Suprapubic skin (tissue), 4 donors: ENCODE measurements at regions not wholly inside any gene's neighbourhood (a gene's known extent, or its start where the extent isn't known, plus 50 kb on each side); places are given as distances from the start of the nearest gene placed in this dataset.
"Not testable (repeated sequence)": the region's sequence is repeated elsewhere in the genome, so short reads cannot be mapped to it uniquely, and the experiment has no call there.

ENCODE experiments used
- DNase-seq, 2 donors: peaks; one replicate each; pipeline ENCODE4 v3.0.0-alpha.2; 2019; ENCODE audit warnings: low spot score in 2 of 2
- H3K27ac ChIP-seq: fragments of 200-600 bp; sonication (generic); one replicate; pipeline ENCODE4 v1.5.1; 2019
- H3K27me3 ChIP-seq: fragments of 200-600 bp; sonication (generic); one replicate; pipeline ENCODE4 v1.5.1; 2019
- H3K36me3 ChIP-seq: fragments of 200-600 bp; sonication (generic); one replicate; pipeline ENCODE4 v1.5.1; 2019
- H3K4me1 ChIP-seq: fragments of 200-600 bp; sonication (generic); one replicate; pipeline ENCODE4 v1.5.1; 2019
- H3K4me3 ChIP-seq: fragments of 200-600 bp; sonication (generic); one replicate; pipeline ENCODE4 v1.5.1; 2019; ENCODE audit warnings: mild to moderate bottlenecking
- H3K9me3 ChIP-seq: fragments of 200-600 bp; sonication (generic); one replicate; pipeline ENCODE4 v1.5.1; 2019
- EP300 ChIP-seq: sonication (generic); formaldehyde crosslinking; IDR thresholded peaks from one replicate; pipeline ENCODE4 v1.6.1; 2017; ENCODE audit warnings: antibody characterized with exemption
- POLR2A ChIP-seq, 2 donors: fragments of 450-650 bp; IDR thresholded peaks; one replicate each; pipeline ENCODE4 v1.6.1; 2017; ENCODE audit warnings: antibody characterized with exemption in 2 of 2, mild to moderate bottlenecking in 2 of 2, moderate library complexity in 2 of 2
- POLR2AphosphoS5 ChIP-seq, 3 donors: sonication (generic); formaldehyde crosslinking; IDR thresholded peaks; one replicate each; pipeline ENCODE4 v1.6.1; 2017; ENCODE audit warnings: antibody characterized with exemption in 3 of 3
- WGBS: methylation state at CpG from one replicate; pipeline ENCODE4 v1.1.5; 2018; 5-methylcytosine and 5-hydroxymethylcytosine counted together
- TF ChIP-seq, protein P1 (sequence below), 2 donors: fragments of 200-600 bp in 1 of 2; fragments of 450-650 bp in 1 of 2; sonication (generic) in 1 of 2; IDR thresholded peaks; one replicate each; pipeline ENCODE4 v1.5.1; 2016 to 2019; ENCODE audit warnings: antibody characterized with exemption in 2 of 2, mild to moderate bottlenecking in 1 of 2, moderate library complexity in 1 of 2

- TF ChIP-seq, protein P1, sequence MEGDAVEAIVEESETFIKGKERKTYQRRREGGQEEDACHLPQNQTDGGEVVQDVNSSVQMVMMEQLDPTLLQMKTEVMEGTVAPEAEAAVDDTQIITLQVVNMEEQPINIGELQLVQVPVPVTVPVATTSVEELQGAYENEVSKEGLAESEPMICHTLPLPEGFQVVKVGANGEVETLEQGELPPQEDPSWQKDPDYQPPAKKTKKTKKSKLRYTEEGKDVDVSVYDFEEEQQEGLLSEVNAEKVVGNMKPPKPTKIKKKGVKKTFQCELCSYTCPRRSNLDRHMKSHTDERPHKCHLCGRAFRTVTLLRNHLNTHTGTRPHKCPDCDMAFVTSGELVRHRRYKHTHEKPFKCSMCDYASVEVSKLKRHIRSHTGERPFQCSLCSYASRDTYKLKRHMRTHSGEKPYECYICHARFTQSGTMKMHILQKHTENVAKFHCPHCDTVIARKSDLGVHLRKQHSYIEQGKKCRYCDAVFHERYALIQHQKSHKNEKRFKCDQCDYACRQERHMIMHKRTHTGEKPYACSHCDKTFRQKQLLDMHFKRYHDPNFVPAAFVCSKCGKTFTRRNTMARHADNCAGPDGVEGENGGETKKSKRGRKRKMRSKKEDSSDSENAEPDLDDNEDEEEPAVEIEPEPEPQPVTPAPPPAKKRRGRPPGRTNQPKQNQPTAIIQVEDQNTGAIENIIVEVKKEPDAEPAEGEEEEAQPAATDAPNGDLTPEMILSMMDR (IDR thresholded peaks at IDR 0.05), result no peak
- no peak for TF ChIP-seq POLR2AphosphoS5 (IDR thresholded peaks at IDR 0.05)
- no peak for TF ChIP-seq EP300
- no peak for TF ChIP-seq POLR2A (IDR thresholded peaks at IDR 0.05)
- Histone ChIP-seq H3K9me3 (no peaks in the 10 kb centered on the region), H3K27ac (no peak overlapping the region), H3K36me3 (no peaks in the 10 kb centered on the region), H3K4me3 (no peak overlapping the region), H3K27me3 (no peaks in the 10 kb centered on the region), H3K4me1 (no peaks in the 10 kb centered on the region)
- whole genome bisulfite sequencing, result 94% methylated on average over 3 of the region's 3 CpGs
- no peak for DNase-seq
These were observed 118.8 kb downstream of the ZNF664 start for GRCh38 chr12:124091835-124092234.

DNA sequence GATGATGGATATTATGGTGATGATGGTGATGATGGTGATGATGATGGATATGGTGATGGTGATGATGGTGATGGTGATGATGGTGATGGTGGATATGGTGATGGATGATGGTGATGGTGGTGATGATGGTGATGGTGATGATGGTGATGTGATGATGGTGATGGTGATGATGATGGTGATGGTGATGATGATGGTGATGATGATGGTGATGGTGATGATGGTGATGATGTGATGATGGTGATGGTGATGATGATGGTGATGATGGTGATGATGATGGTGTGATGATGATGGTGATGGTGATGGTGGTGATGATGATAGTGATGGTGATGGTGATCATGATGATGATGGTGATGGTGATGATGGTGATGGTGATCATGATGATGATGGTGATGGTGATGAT is 119.5 kb downstream of the ZNF664 start:
- DNase-seq, H3K36me3 ChIP-seq, H3K4me3 ChIP-seq, H3K9me3 ChIP-seq, H3K27me3 ChIP-seq, H3K27ac ChIP-seq, H3K4me1 ChIP-seq: not testable (repeated sequence)

- no peak for DNase-seq
- no peaks in the 10 kb centered on the region for H3K9me3 ChIP-seq
- no peaks in the 10 kb centered on the region for H3K36me3 ChIP-seq
- H3K4me1 ChIP-seq, result no peaks in the 10 kb centered on the region
- TF ChIP-seq EP300 (no peak), POLR2AphosphoS5 (IDR thresholded peaks at IDR 0.05) (no peak), POLR2A (IDR thresholded peaks at IDR 0.05) (no peak)
- TF ChIP-seq, protein P1 (IDR thresholded peaks at IDR 0.05), result no peak
- no peak overlapping the region for H3K27ac ChIP-seq
- no peaks in the 10 kb centered on the region for H3K27me3 ChIP-seq
- H3K4me3 ChIP-seq, result no peak overlapping the region
These were observed 120.3 kb downstream of the ZNF664 start for GRCh38 chr12:124093297-124093696.

DNA sequence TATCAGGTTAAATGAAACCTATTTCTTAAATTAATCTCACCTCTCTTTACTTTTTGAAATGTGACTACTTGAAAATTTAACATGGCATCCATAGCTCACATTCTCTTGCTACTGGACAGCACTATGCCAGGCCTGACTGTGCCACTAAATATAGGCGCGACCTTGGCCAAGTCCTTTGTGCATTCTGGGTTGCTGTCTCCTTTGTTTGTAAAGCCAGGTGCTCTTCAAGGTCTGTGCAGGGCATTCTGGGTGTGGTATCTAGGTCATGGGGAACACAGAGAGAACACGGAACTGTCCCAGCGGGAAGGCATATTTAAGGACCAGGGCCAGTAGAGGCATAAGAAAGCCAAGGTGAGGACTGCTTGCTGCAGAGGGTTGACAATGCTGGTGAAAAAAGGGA is 121.2 kb downstream of the ZNF664 start:
- Histone ChIP-seq H3K36me3 (no peaks in the 10 kb centered on the region), H3K27me3 (no peaks in the 10 kb centered on the region), H3K9me3 (no peaks in the 10 kb centered on the region), H3K27ac (no peak overlapping the region), H3K4me1 (no peaks in the 10 kb centered on the region), H3K4me3 (no peak overlapping the region)
- 97% methylated on average over 4 of the region's 4 CpGs for WGBS
- TF ChIP-seq, protein P1 (IDR thresholded peaks at IDR 0.05), result no peak
- TF ChIP-seq POLR2A (IDR thresholded peaks at IDR 0.05) (no peak), EP300 (no peak), POLR2AphosphoS5 (IDR thresholded peaks at IDR 0.05) (no peak)
- no peak for DNase-seq

DNA sequence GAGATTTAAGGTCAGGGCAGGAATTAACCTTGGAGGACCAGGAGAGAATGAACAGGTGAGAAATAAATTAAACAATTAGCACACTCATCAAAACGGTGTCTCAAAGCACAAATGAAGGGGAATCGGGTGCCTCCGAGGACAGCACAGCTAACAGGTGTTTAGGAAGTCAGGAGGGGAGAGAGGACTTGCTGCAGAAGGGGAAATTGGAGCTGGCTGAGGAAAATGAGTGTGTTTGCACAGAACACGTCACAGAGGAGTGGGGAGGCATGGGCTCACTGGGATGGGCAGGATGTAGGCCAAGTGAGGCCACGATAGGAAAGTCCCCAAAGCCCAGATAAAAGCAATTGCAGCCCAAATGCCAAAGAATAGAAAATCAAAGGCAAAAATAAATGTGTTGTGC is 121.7 kb downstream of the ZNF664 start:
- DNase-seq, result no peak
- 56% methylated on average over 5 of the region's 5 CpGs for WGBS
- no peak for TF ChIP-seq POLR2A (IDR thresholded peaks at IDR 0.05)
- TF ChIP-seq, protein P1 (IDR thresholded peaks at IDR 0.05), result no peak
- no peak for TF ChIP-seq EP300
- TF ChIP-seq POLR2AphosphoS5 (IDR thresholded peaks at IDR 0.05), result no peak

DNA sequence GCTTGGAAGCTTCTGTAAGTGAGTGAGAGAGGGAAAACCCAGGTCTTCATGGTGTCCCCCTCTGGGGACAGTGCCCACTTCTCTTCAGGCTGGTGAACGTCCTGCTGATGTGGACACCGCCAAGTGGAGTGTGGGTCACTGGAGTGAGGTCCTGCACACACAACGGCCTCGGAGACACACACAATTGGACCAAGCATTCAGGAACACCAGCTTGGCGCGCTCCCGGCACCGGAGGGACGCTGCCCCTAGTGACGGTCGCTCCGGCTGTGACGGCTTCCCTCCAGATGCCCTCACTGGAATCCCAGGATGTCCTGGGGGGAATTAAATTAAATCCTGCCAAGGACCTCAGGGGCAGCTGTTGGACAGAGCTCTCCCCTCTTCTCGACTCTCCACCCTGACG is 123.1 kb downstream of the ZNF664 start:
- Histone ChIP-seq H3K27me3 (no peaks in the 10 kb centered on the region), H3K36me3 (no peaks in the 10 kb centered on the region), H3K27ac (no peak overlapping the region), H3K4me1 (no peaks in the 10 kb centered on the region), H3K4me3 (no peak overlapping the region), H3K9me3 (no peaks in the 10 kb centered on the region)
- 95% methylated on average over 15 of the region's 15 CpGs for WGBS
- TF ChIP-seq, protein P1 (IDR thresholded peaks at IDR 0.05), result no peak
- TF ChIP-seq POLR2AphosphoS5 (IDR thresholded peaks at IDR 0.05), result no peak
- no peak for DNase-seq

More for the DNA sequence above, 121.7 kb downstream of the ZNF664 start:
- H3K4me3 ChIP-seq, result no peak overlapping the region
- no peaks in the 10 kb centered on the region for H3K9me3 ChIP-seq
- H3K27ac ChIP-seq, result no peak overlapping the region
- no peaks in the 10 kb centered on the region for H3K4me1 ChIP-seq
- H3K27me3 ChIP-seq, result no peaks in the 10 kb centered on the region
- H3K36me3 ChIP-seq, result no peaks in the 10 kb centered on the region
